DND-41 (cell line): ENCODE measurements at regions not wholly inside any gene's neighbourhood (a gene's known extent, or its start where the extent isn't known, plus 50 kb on each side); places are given as distances from the start of the nearest gene placed in this dataset.
"Not testable (repeated sequence)": the region's sequence is repeated elsewhere in the genome, so short reads cannot be mapped to it uniquely, and the experiment has no call there.

Source experiments
- ATAC-seq: fragments of 200-7000 bp; cut with Tn5 transposase; 3 replicates; pipeline ENCODE4 v1.9.1; 2021; ENCODE audit warnings: low read depth; ENCODE audit not compliant: insufficient read depth
- DNase-seq: peaks from one replicate; pipeline ENCODE4 v3.0.0-alpha.2; 2020
- H2AFZ ChIP-seq: 2 replicates; pipeline ENCODE4 v1.6.0; 2012; ENCODE audit warnings: low read depth, low read length
- H3K27ac ChIP-seq: 2 replicates; pipeline ENCODE4 v1.5.1; 2012; ENCODE audit warnings: low read length, inconsistent platforms
- H3K27me3 ChIP-seq: fragments of 200-600 bp; sonication (generic); 2 replicates; pipeline ENCODE4 v1.6.0; 2012; ENCODE audit warnings: low read length, mild to moderate bottlenecking, inconsistent platforms; ENCODE audit not compliant: insufficient read depth, poor library complexity
- H3K36me3 ChIP-seq: 2 replicates; pipeline ENCODE4 v1.5.1; 2012; ENCODE audit warnings: low read length, inconsistent platforms; ENCODE audit not compliant: insufficient read depth
- H3K4me1 ChIP-seq: 2 replicates; pipeline ENCODE4 v1.5.1; 2012; ENCODE audit warnings: mild to moderate bottlenecking, low read length; ENCODE audit not compliant: insufficient read depth
- H3K4me2 ChIP-seq: 2 replicates; pipeline ENCODE4 v1.6.0; 2012; ENCODE audit warnings: mild to moderate bottlenecking, moderate library complexity, low read length, inconsistent platforms; ENCODE audit not compliant: insufficient read depth
- H3K4me3 ChIP-seq, 2 experiments: fragments of 200-600 bp in 1 of 2; shearing (Covaris generic) in 1 of 2; 2 replicates each; pipeline ENCODE4 v1.5.1; 2012 to 2016; ENCODE audit warnings: inconsistent platforms in 2 of 2, low read length in 2 of 2, mild to moderate bottlenecking in 2 of 2, low read depth in 1 of 2, moderate library complexity in 1 of 2
- H3K79me2 ChIP-seq: 2 replicates; pipeline ENCODE4 v1.6.0; 2012; ENCODE audit warnings: low read length, inconsistent platforms; ENCODE audit not compliant: insufficient read depth
- H3K9ac ChIP-seq: 2 replicates; pipeline ENCODE4 v1.6.0; 2012; ENCODE audit warnings: low read depth, mild to moderate bottlenecking, inconsistent platforms, low read length, moderate library complexity
- H3K9me3 ChIP-seq: 2 replicates; pipeline ENCODE4 v1.5.1; 2012; ENCODE audit warnings: low read length, moderate library complexity, mild to moderate bottlenecking, inconsistent platforms; ENCODE audit not compliant: insufficient read depth, severe bottlenecking
- H4K20me1 ChIP-seq: 2 replicates; pipeline ENCODE4 v1.6.0; 2012; ENCODE audit warnings: low read length; ENCODE audit not compliant: insufficient read depth
- CTCF ChIP-seq: IDR thresholded peaks from 2 replicates; pipeline ENCODE4 v1.5.1; 2012; ENCODE audit warnings: borderline replicate concordance, low read length, moderate library complexity, mild to moderate bottlenecking; ENCODE audit not compliant: poor library complexity, severe bottlenecking; ENCODE audit errors: extremely low read depth
- EZH2 ChIP-seq: IDR thresholded peaks from 3 replicates; pipeline ENCODE4 v1.6.1; 2012; ENCODE audit warnings: borderline replicate concordance, low read depth, mild to moderate bottlenecking, moderate library complexity, low read length, inconsistent platforms; ENCODE audit not compliant: severe bottlenecking

GRCh38 chr1:71296551-71297134, 215.8 kb upstream of the ZRANB2 start:
- Histone ChIP-seq H3K79me2 (no peaks in the 10 kb centered on the region), H3K36me3 (no peaks in the 10 kb centered on the region), H3K27me3 (no peaks in the 10 kb centered on the region), H3K9ac (no peak overlapping the region), H3K4me3 (no peak overlapping the region), H3K9me3 (no peaks in the 10 kb centered on the region), H3K4me2 (no peak overlapping the region), H3K27ac (no peak overlapping the region), H3K4me1 (no peaks in the 10 kb centered on the region), H4K20me1 (no peaks in the 10 kb centered on the region), H2AFZ (no peak overlapping the region)
- ATAC-seq: no peak
- TF ChIP-seq EZH2 (no peak), CTCF (no peak)
- DNase-seq: no peak

GRCh38 chr1:71295350-71295749, 214.5 kb upstream of the ZRANB2 start:
- Histone ChIP-seq H3K9me3 (no peaks in the 10 kb centered on the region), H3K9ac (no peak overlapping the region), H3K36me3 (no peaks in the 10 kb centered on the region), H4K20me1 (no peaks in the 10 kb centered on the region), H3K79me2 (no peaks in the 10 kb centered on the region), H3K4me1 (no peaks in the 10 kb centered on the region), H3K4me3 (no peak overlapping the region), H3K27me3 (no peaks in the 10 kb centered on the region), H3K4me2 (no peak overlapping the region), H3K27ac (no peak overlapping the region), H2AFZ (no peak overlapping the region)
- no peak for ATAC-seq
- DNase-seq: no peak
- no peak for TF ChIP-seq CTCF
- TF ChIP-seq EZH2: no peak

- DNase-seq (no peak), ATAC-seq (no peak)
- no peaks in the 10 kb centered on the region for H3K9me3 ChIP-seq
- no peaks in the 10 kb centered on the region for H3K27me3 ChIP-seq
- H3K4me3 ChIP-seq: no peak overlapping the region
- H3K4me1 ChIP-seq: no peaks in the 10 kb centered on the region
- no peak overlapping the region for H3K9ac ChIP-seq
- H3K27ac ChIP-seq: no peak overlapping the region
- no peak overlapping the region for H2AFZ ChIP-seq
- H3K79me2 ChIP-seq: no peaks in the 10 kb centered on the region
- no peak for TF ChIP-seq CTCF
- TF ChIP-seq EZH2: no peak
- no peaks in the 10 kb centered on the region for H4K20me1 ChIP-seq
- no peak overlapping the region for H3K4me2 ChIP-seq
- H3K36me3 ChIP-seq: no peaks in the 10 kb centered on the region
Observed at GRCh38 chr1:71294178-71294577, 213.3 kb upstream of the ZRANB2 start.

GRCh38 chr1:71292203-71292602, 211.4 kb upstream of the ZRANB2 start:
- H4K20me1 ChIP-seq: no peaks in the 10 kb centered on the region
- no peaks in the 10 kb centered on the region for H3K79me2 ChIP-seq
- H3K36me3 ChIP-seq: no peaks in the 10 kb centered on the region
- no peak overlapping the region for H3K27ac ChIP-seq
- no peaks in the 10 kb centered on the region for H3K9me3 ChIP-seq
- ATAC-seq (no peak), DNase-seq (no peak)
- H3K9ac ChIP-seq: no peak overlapping the region
- H3K27me3 ChIP-seq: no peaks in the 10 kb centered on the region
- H2AFZ ChIP-seq: no peak overlapping the region
- no peaks in the 10 kb centered on the region for H3K4me1 ChIP-seq
- no peak overlapping the region for H3K4me2 ChIP-seq
- no peak for TF ChIP-seq EZH2
- no peak for TF ChIP-seq CTCF
- no peak overlapping the region for H3K4me3 ChIP-seq

- not testable (repeated sequence) for H3K4me3 ChIP-seq, H3K4me1 ChIP-seq, H3K36me3 ChIP-seq, DNase-seq, H3K4me2 ChIP-seq, H2AFZ ChIP-seq, ATAC-seq, H3K9ac ChIP-seq, H3K9me3 ChIP-seq, H4K20me1 ChIP-seq, H3K27ac ChIP-seq, H3K79me2 ChIP-seq, H3K27me3 ChIP-seq
Observed at GRCh38 chr1:71290506-71291237, 209.8 kb upstream of the ZRANB2 start.
